ENCODE measurements at regions not wholly inside any gene's neighbourhood (a gene's known extent, or its start where the extent isn't known, plus 50 kb on each side); places are given as distances from the start of the nearest gene placed in this dataset.
"Not testable (repeated sequence)": the region's sequence is repeated elsewhere in the genome, so short reads cannot be mapped to it uniquely, and the experiment has no call there.

DNA sequence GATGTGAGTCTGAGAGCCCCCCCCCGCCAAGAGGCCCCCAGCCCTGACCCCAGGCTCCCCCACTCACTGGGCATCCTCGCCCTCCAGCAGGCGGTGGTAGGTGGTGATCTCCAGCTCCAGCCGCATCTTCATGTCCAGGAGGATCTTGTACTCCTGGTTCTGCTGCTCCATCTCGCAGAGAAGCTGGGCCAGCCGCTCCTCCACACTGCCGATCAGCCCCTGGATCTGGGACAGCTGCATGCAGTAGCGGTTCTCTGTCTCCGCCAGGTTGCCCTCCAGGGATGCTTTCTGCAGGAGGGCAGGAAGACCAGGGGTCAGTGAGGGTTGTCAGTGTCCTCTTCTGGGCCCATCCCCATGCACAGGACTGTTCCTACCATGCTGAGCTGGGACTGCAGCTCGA is 130.0 kb downstream of the TNFRSF13B start:
- TF ChIP-seq, protein P1, sequence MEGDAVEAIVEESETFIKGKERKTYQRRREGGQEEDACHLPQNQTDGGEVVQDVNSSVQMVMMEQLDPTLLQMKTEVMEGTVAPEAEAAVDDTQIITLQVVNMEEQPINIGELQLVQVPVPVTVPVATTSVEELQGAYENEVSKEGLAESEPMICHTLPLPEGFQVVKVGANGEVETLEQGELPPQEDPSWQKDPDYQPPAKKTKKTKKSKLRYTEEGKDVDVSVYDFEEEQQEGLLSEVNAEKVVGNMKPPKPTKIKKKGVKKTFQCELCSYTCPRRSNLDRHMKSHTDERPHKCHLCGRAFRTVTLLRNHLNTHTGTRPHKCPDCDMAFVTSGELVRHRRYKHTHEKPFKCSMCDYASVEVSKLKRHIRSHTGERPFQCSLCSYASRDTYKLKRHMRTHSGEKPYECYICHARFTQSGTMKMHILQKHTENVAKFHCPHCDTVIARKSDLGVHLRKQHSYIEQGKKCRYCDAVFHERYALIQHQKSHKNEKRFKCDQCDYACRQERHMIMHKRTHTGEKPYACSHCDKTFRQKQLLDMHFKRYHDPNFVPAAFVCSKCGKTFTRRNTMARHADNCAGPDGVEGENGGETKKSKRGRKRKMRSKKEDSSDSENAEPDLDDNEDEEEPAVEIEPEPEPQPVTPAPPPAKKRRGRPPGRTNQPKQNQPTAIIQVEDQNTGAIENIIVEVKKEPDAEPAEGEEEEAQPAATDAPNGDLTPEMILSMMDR (IDR thresholded peaks at IDR 0.05; ENCODE audit: borderline replicate concordance, extremely low read depth, low read length, poor library complexity, severe bottlenecking): not testable (repeated sequence)
- not testable (repeated sequence) for TF ChIP-seq EZH2 (IDR thresholded peaks at IDR 0.05; ENCODE audit: borderline replicate concordance, low read depth, low read length, severe bottlenecking)
